MM.1S (cell line): ENCODE measurements at regions not wholly inside any gene's neighbourhood (a gene's known extent, or its start where the extent isn't known, plus 50 kb on each side); places are given as distances from the start of the nearest gene placed in this dataset.

Source experiments
- DNase-seq: peaks from one replicate; pipeline ENCODE4 v3.0.0-alpha.2; 2015
- H2AFZ ChIP-seq: fragments of 300-600 bp; sonication (generic); 2 replicates; pipeline ENCODE4 v1.6.0; 2016; ENCODE audit warnings: antibody characterized with exemption, low read length
- H3F3A ChIP-seq: fragments of 300-600 bp; sonication (generic); 2 replicates; pipeline ENCODE4 v1.6.1; 2016; ENCODE audit warnings: mild to moderate bottlenecking, antibody characterized with exemption, low read length, moderate library complexity, mixed read lengths; ENCODE audit not compliant: insufficient read depth
- H3K27ac ChIP-seq: fragments of 300-600 bp; sonication (generic); 2 replicates; pipeline ENCODE4 v1.5.1; 2016; ENCODE audit warnings: mild to moderate bottlenecking, low read length
- H3K27me3 ChIP-seq: fragments of 300-600 bp; sonication (generic); replicated peaks from 2 replicates; pipeline ENCODE4 v1.6.0; 2016; ENCODE audit warnings: low read length; ENCODE audit not compliant: insufficient read depth
- H3K36me3 ChIP-seq: fragments of 300-600 bp; sonication (generic); replicated peaks from 2 replicates; pipeline ENCODE4 v1.6.1; 2016; ENCODE audit warnings: mild to moderate bottlenecking, low read length, mixed read lengths; ENCODE audit not compliant: insufficient read depth
- H3K4me1 ChIP-seq: fragments of 300-600 bp; sonication (generic); 2 replicates; pipeline ENCODE4 v1.6.1; 2016; ENCODE audit warnings: low read length, mixed read lengths
- H3K4me2 ChIP-seq: fragments of 300-600 bp; sonication (generic); 2 replicates; pipeline ENCODE4 v1.6.0; 2016; ENCODE audit warnings: low read depth, low read length
- H3K4me3 ChIP-seq: fragments of 300-600 bp; sonication (generic); 2 replicates; pipeline ENCODE4 v1.5.1; 2016; ENCODE audit warnings: low read length, mixed read lengths
- H3K79me2 ChIP-seq: fragments of 300-600 bp; sonication (generic); 2 replicates; pipeline ENCODE4 v1.6.1; 2016; ENCODE audit warnings: mixed run types, low read length, mixed read lengths
- H3K9ac ChIP-seq: fragments of 300-600 bp; sonication (generic); 2 replicates; pipeline ENCODE4 v1.6.1; 2016; ENCODE audit warnings: low read length, mixed read lengths
- H3K9me2 ChIP-seq: fragments of 300-600 bp; sonication (generic); replicated peaks from 2 replicates; pipeline ENCODE4 v1.6.1; 2016; ENCODE audit warnings: mild to moderate bottlenecking, low read length, mixed read lengths; ENCODE audit not compliant: insufficient read depth
- H3K9me3 ChIP-seq: fragments of 300-600 bp; sonication (generic); replicated peaks from 2 replicates; pipeline ENCODE4 v1.6.1; 2016; ENCODE audit warnings: mild to moderate bottlenecking, low read length, mixed read lengths; ENCODE audit not compliant: insufficient read depth
- H4K20me1 ChIP-seq: fragments of 300-600 bp; sonication (generic); 2 replicates; pipeline ENCODE4 v1.6.1; 2016; ENCODE audit warnings: mild to moderate bottlenecking, low read length, moderate library complexity, mixed read lengths; ENCODE audit not compliant: insufficient read depth
- EZH2 ChIP-seq: fragments of 300-600 bp; sonication (generic); optimal IDR thresholded peaks from 2 replicates; pipeline ENCODE3; 2017; ENCODE audit warnings: low read depth, mild to moderate bottlenecking, antibody characterized with exemption, low read length, mixed read lengths
- EZH2phosphoT487 ChIP-seq: fragments of 300-600 bp; sonication (generic); IDR thresholded peaks from 2 replicates; pipeline ENCODE4 v1.6.1; 2018; ENCODE audit warnings: antibody characterized with exemption, low read length
- TF ChIP-seq, protein P1 (sequence below): fragments of 300-600 bp; sonication (generic); IDR thresholded peaks from 2 replicates; pipeline ENCODE4 v1.5.1; 2016; ENCODE audit warnings: antibody characterized with exemption, low read length, mixed read lengths

DNA sequence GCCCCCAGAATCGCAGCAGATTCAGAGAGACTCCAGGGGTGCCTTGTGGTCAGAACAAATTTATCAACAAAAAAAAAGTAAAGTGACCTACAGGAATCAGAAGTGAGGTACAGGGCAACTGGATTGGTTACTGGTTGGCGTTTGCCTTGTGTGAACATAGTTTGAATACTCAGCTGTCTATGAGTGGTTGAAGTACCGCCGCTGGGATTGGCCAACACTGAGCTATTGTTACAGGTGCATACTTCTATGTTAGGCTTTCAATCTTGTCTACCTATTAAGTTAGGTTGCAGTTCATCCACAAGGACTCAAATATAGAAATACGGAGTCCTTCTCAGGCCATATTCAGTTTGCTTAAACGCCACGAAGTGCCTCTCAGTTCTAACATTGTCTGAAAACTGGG lies 993.5 kb upstream of the PRKX start:
- Histone ChIP-seq H3K4me3 (no peak overlapping the region), H3K4me2 (no peak overlapping the region), H3F3A (no peaks in the 10 kb centered on the region), H4K20me1 (no peaks in the 10 kb centered on the region), H3K36me3 (no peaks in the 10 kb centered on the region), H3K27me3 (no peaks in the 10 kb centered on the region), H3K79me2 (no peaks in the 10 kb centered on the region), H2AFZ (no peak overlapping the region), H3K4me1 (no peaks in the 10 kb centered on the region), H3K9me2 (no peaks in the 10 kb centered on the region), H3K27ac (no peak overlapping the region), H3K9me3 (no peaks in the 10 kb centered on the region), H3K9ac (no peak overlapping the region)
- TF ChIP-seq, protein P1, sequence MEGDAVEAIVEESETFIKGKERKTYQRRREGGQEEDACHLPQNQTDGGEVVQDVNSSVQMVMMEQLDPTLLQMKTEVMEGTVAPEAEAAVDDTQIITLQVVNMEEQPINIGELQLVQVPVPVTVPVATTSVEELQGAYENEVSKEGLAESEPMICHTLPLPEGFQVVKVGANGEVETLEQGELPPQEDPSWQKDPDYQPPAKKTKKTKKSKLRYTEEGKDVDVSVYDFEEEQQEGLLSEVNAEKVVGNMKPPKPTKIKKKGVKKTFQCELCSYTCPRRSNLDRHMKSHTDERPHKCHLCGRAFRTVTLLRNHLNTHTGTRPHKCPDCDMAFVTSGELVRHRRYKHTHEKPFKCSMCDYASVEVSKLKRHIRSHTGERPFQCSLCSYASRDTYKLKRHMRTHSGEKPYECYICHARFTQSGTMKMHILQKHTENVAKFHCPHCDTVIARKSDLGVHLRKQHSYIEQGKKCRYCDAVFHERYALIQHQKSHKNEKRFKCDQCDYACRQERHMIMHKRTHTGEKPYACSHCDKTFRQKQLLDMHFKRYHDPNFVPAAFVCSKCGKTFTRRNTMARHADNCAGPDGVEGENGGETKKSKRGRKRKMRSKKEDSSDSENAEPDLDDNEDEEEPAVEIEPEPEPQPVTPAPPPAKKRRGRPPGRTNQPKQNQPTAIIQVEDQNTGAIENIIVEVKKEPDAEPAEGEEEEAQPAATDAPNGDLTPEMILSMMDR = no peak
- no peak for TF ChIP-seq EZH2phosphoT487
- TF ChIP-seq EZH2 = no peak
- no peak for DNase-seq

DNA sequence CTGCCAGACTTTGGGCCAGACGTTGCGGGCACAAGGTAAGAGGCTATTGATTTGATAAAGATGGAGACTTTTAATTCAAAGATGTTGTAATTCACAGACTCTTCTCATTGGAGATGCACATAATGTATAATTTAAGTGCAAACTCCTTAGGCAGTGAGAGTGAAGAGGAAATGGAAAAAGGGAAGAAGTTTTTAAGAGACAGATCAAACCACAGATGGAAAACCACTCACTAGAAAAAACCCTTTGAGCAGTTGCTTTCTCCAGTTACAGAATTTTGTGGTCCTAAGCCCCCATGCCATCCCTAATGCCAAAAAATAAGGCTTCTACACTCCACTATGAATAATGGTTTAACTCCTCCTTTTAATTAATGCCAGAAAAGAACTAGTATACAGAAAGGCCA lies 977.1 kb upstream of the PRKX start:
- H3K36me3 ChIP-seq = no peaks in the 10 kb centered on the region
- no peaks in the 10 kb centered on the region for H3K9me3 ChIP-seq
- H3K9me2 ChIP-seq = no peaks in the 10 kb centered on the region
- TF ChIP-seq EZH2phosphoT487 (no peak), EZH2 (no peak)
- TF ChIP-seq, protein P1 = no peak
- no peaks in the 10 kb centered on the region for H3K4me1 ChIP-seq
- H3K79me2 ChIP-seq = no peaks in the 10 kb centered on the region
- no peaks in the 10 kb centered on the region for H3K27me3 ChIP-seq
- no peaks in the 10 kb centered on the region for H4K20me1 ChIP-seq
- no peak overlapping the region for H2AFZ ChIP-seq
- DNase-seq = no peak
- H3K4me3 ChIP-seq = no peak overlapping the region
- H3K9ac ChIP-seq = no peak overlapping the region
- no peak overlapping the region for H3K4me2 ChIP-seq
- H3F3A ChIP-seq = no peaks in the 10 kb centered on the region
- no peak overlapping the region for H3K27ac ChIP-seq

DNA sequence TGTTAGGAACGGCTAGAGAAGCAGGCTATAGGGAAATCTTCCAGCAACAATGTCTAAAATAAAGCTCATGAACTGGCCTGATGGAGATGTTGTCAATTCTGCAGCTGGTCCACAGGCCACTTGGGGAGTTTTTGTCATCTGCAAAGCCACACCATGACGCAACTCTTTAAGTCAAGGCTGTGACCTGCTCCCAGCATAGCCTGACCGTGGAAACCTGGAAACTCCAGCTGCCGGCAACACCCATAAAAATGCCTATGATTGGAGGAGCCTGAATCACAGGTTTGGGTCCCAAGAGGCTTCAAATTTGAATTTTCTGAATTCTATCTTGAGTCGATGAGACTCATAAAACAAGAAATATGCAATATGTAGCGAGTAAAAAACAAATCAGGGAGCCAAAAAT lies 969.2 kb upstream of the PRKX start:
- Histone ChIP-seq H2AFZ (no peak overlapping the region), H3K9me3 (no peaks in the 10 kb centered on the region), H3K9me2 (no peaks in the 10 kb centered on the region), H3K4me1 (no peaks in the 10 kb centered on the region), H3K79me2 (no peaks in the 10 kb centered on the region), H3K27me3 (no peaks in the 10 kb centered on the region), H3F3A (no peaks in the 10 kb centered on the region), H4K20me1 (no peaks in the 10 kb centered on the region), H3K27ac (no peak overlapping the region), H3K9ac (no peak overlapping the region), H3K4me3 (no peak overlapping the region), H3K4me2 (no peak overlapping the region), H3K36me3 (no peaks in the 10 kb centered on the region)
- DNase-seq = no peak
- TF ChIP-seq EZH2phosphoT487 (no peak), EZH2 (no peak)

DNA sequence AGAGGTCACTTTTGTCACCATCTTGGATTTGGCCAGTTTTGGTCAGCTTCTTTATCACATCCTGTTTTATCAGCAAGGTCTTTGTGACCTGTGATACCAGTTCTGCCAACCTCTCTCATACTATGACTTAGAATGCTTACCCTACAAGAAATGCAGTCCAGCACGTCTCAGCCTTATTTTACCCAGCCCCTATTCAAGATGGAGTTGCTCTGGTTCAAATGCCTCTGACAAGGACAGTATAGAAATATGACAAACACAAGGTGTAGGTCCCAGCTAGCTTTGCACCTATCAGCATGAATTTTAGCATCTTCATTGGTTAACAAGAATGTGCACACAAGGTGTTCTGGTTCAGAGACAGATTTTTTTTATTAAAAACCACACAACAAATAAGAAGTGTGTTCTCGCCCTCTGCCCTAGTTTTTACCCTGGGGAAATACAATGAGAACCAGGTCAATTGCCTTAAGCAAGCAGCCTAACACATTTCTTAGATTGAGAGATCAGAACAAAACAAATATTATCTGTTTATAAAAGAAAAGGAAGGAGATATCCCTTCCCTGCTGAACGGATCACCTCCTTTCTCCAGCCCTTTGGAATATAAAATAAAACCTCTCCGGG lies 962.3 kb upstream of the PRKX start:
- H3K9me3 ChIP-seq = no peaks in the 10 kb centered on the region
- no peak overlapping the region for H3K27ac ChIP-seq
- no peaks in the 10 kb centered on the region for H3F3A ChIP-seq
- H4K20me1 ChIP-seq = no peaks in the 10 kb centered on the region
- H3K4me2 ChIP-seq = no peak overlapping the region
- H3K79me2 ChIP-seq = no peaks in the 10 kb centered on the region
- H3K27me3 ChIP-seq = no peaks in the 10 kb centered on the region
- no peak overlapping the region for H3K4me3 ChIP-seq
- H3K36me3 ChIP-seq = no peaks in the 10 kb centered on the region
- H2AFZ ChIP-seq = no peak overlapping the region
- no peak overlapping the region for H3K9ac ChIP-seq
- no peak for DNase-seq
- TF ChIP-seq, protein P1 = no peak
- TF ChIP-seq EZH2 (no peak), EZH2phosphoT487 (no peak)
- no peaks in the 10 kb centered on the region for H3K4me1 ChIP-seq
- H3K9me2 ChIP-seq = no peaks in the 10 kb centered on the region
